ENCODE measurements at regions not wholly inside any gene's neighbourhood (a gene's known extent, or its start where the extent isn't known, plus 50 kb on each side); places are given as distances from the start of the nearest gene placed in this dataset.

- DNase-seq (ENCODE audit: low read depth): no peak
- no peak overlapping the region for H3K4me3 ChIP-seq (ENCODE audit: control insufficient read depth, low read depth, low read length)
- TF ChIP-seq CTCF (conservative IDR thresholded peaks at IDR 0.05; ENCODE audit: control insufficient read depth, insufficient read depth, low read depth, low read length): no peak
Observed at GRCh38 chr4:125541836-125542385, 227.2 kb downstream of the FAT4 start.

GRCh38 chr4:125546272-125546671 lies 231.5 kb downstream of the FAT4 start:
- H3K4me3 ChIP-seq (ENCODE audit: control insufficient read depth, low read depth, low read length): no peak overlapping the region
- DNase-seq (ENCODE audit: low read depth): no peak
- TF ChIP-seq CTCF (conservative IDR thresholded peaks at IDR 0.05; ENCODE audit: control insufficient read depth, insufficient read depth, low read depth, low read length): no peak

GRCh38 chr4:125547836-125548235 lies 233.1 kb downstream of the FAT4 start:
- no peak for DNase-seq (ENCODE audit: low read depth)
- no peak for TF ChIP-seq CTCF (conservative IDR thresholded peaks at IDR 0.05; ENCODE audit: control insufficient read depth, insufficient read depth, low read depth, low read length)

GRCh38 chr4:125550769-125551168 lies 236.0 kb downstream of the FAT4 start:
- DNase-seq (ENCODE audit: low read depth): no peak
- no peak for TF ChIP-seq CTCF (conservative IDR thresholded peaks at IDR 0.05; ENCODE audit: control insufficient read depth, insufficient read depth, low read depth, low read length)
- no peak overlapping the region for H3K4me3 ChIP-seq (ENCODE audit: control insufficient read depth, low read depth, low read length)

More at GRCh38 chr4:125547836-125548235, 233.1 kb downstream of the FAT4 start:
- no peak overlapping the region for H3K4me3 ChIP-seq (ENCODE audit: control insufficient read depth, low read depth, low read length)

GRCh38 chr4:125551466-125551865 lies 236.7 kb downstream of the FAT4 start:
- TF ChIP-seq CTCF (conservative IDR thresholded peaks at IDR 0.05; ENCODE audit: control insufficient read depth, insufficient read depth, low read depth, low read length): no peak
- no peak for DNase-seq (ENCODE audit: low read depth)
- no peak overlapping the region for H3K4me3 ChIP-seq (ENCODE audit: control insufficient read depth, low read depth, low read length)

- H3K4me3 ChIP-seq (ENCODE audit: control insufficient read depth, low read depth, low read length): no peak overlapping the region
- DNase-seq (ENCODE audit: low read depth): no peak
- TF ChIP-seq CTCF (conservative IDR thresholded peaks at IDR 0.05; ENCODE audit: control insufficient read depth, insufficient read depth, low read depth, low read length): no peak
Observed at GRCh38 chr4:125551967-125552366, 237.2 kb downstream of the FAT4 start.

GRCh38 chr4:125572601-125573000 lies 257.8 kb downstream of the FAT4 start:
- no peak for DNase-seq (ENCODE audit: low read depth)
- TF ChIP-seq CTCF (conservative IDR thresholded peaks at IDR 0.05; ENCODE audit: control insufficient read depth, insufficient read depth, low read depth, low read length): no peak
- H3K4me3 ChIP-seq (ENCODE audit: control insufficient read depth, low read depth, low read length): no peak overlapping the region
